Stomach smooth muscle (tissue), 2 donors: ENCODE measurements at regions not wholly inside any gene's neighbourhood (a gene's known extent, or its start where the extent isn't known, plus 50 kb on each side); places are given as distances from the start of the nearest gene placed in this dataset.

Experiments used
- H3K27ac ChIP-seq: one replicate; pipeline ENCODE4 v1.7.0; 2013; ENCODE audit warnings: mild to moderate bottlenecking, low read length, inconsistent platforms
- H3K27me3 ChIP-seq, 2 donors: one replicate each; pipeline ENCODE4 v1.7.0; 2013; ENCODE audit warnings: low read length in 2 of 2; ENCODE audit not compliant: insufficient read depth in 2 of 2, control insufficient read depth in 1 of 2
- H3K36me3 ChIP-seq, 2 donors: one replicate each; pipeline ENCODE4 v1.7.0; 2013; ENCODE audit warnings: low read length in 2 of 2; ENCODE audit not compliant: control insufficient read depth in 2 of 2, insufficient read depth in 2 of 2
- H3K4me1 ChIP-seq: one replicate; pipeline ENCODE4 v1.7.0; 2013; ENCODE audit warnings: low read length; ENCODE audit not compliant: control insufficient read depth, insufficient read depth
- H3K4me3 ChIP-seq, 2 donors: one replicate each; pipeline ENCODE4 v1.7.0; 2013; ENCODE audit warnings: low read length in 2 of 2
- H3K9ac ChIP-seq, 2 donors: one replicate each; pipeline ENCODE4 v1.7.0; 2013; ENCODE audit warnings: low read length in 2 of 2, mild to moderate bottlenecking in 1 of 2
- H3K9me3 ChIP-seq, 2 donors: one replicate each; pipeline ENCODE4 v1.7.0; 2013; ENCODE audit warnings: low read length in 2 of 2; ENCODE audit not compliant: control insufficient read depth in 2 of 2
- donor health status: healthy.
- donor health status: Pancreatic carcinoma.

GRCh38 chr2:118165595-118165994 is 77.3 kb downstream of the INSIG2 start:
- H3K9ac ChIP-seq = no peak overlapping the region
- peaks cover 2% of the 10 kb centered on the region for H3K4me1 ChIP-seq
- peaks cover 0 to 2% of the 10 kb centered on the region in 2 donors for H3K27me3 ChIP-seq
- H3K27ac ChIP-seq = no peak overlapping the region
- no peaks in the 10 kb centered on the region for H3K36me3 ChIP-seq
- H3K9me3 ChIP-seq = no peaks in the 10 kb centered on the region
- H3K4me3 ChIP-seq = no peak overlapping the region
